ENCODE measurements at regions not wholly inside any gene's neighbourhood (a gene's known extent, or its start where the extent isn't known, plus 50 kb on each side); places are given as distances from the start of the nearest gene placed in this dataset.

- no peaks in the 10 kb centered on the region for H3K27me3 ChIP-seq (ENCODE audit: insufficient read depth, low read depth)
- H3K27ac ChIP-seq = no peak overlapping the region
- H3K9ac ChIP-seq = no peak overlapping the region
- no peak for TF ChIP-seq CTCF (conservative IDR thresholded peaks at IDR 0.05; ENCODE audit: low read depth, low read length)
- no peaks in the 10 kb centered on the region for H3K79me2 ChIP-seq (ENCODE audit: insufficient read depth, low read depth)
- H3K36me3 ChIP-seq (ENCODE audit: insufficient read depth) = no peaks in the 10 kb centered on the region
- H2AFZ ChIP-seq (ENCODE audit: low read depth) = no peak overlapping the region
- no peaks in the 10 kb centered on the region for H3K4me1 ChIP-seq (ENCODE audit: low read depth, poor library complexity, severe bottlenecking)
- no peak overlapping the region for H3K4me3 ChIP-seq (IDR thresholded peaks at IDR 0.05; ENCODE audit: insufficient read depth, low read depth, low read length)
- no peaks in the 10 kb centered on the region for H4K20me1 ChIP-seq (ENCODE audit: insufficient read depth)
- no peak overlapping the region for H3K4me2 ChIP-seq
Measured at GRCh38 chr4:12778706-12779105, 705.4 kb downstream of the RAB28 start.

DNA sequence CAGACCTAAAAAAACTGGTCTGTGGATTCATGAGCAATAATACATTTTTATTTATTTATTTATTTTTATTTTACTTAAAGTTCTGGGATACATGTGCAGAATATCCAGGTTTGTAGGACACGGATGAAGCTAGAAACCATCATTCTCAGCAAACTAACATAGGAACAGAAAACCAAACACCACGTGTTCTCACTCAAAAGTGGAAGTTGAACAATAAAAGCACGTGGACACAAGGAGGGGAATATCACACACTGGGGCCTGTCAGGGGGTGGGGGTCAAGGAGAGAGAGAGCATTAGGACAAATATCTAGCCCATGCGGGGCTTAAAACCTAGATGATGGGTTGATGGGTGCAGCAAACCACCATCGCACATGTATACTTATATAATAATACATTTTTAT, 705.9 kb downstream of the RAB28 start:
- Histone ChIP-seq H2AFZ (ENCODE audit: low read depth) (no peak overlapping the region), H3K4me1 (ENCODE audit: low read depth, poor library complexity, severe bottlenecking) (no peaks in the 10 kb centered on the region)

DNA sequence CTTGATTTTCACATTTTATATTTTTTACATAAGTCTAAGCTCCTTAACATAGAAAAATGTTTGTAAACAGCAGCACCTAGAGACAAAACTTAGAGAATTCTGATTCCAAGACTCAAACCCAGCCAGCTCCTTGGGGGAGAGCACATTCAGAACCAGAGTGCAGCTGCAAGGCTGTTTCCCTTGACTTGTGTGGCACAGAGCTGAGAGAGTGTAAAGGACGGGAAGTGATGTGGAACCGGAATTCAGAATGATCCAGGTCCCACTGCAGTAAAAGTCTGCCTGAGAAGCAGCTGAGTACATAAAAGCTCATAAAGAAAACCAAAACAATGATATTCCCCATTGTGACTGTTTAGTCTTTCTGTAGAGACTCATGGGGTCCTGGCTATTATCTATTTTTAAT, 713.8 kb downstream of the RAB28 start:
- no peak for TF ChIP-seq CTCF (conservative IDR thresholded peaks at IDR 0.05; ENCODE audit: low read depth, low read length)
- H3K9ac ChIP-seq = no peak overlapping the region
- no peaks in the 10 kb centered on the region for H3K79me2 ChIP-seq (ENCODE audit: insufficient read depth, low read depth)
- no peaks in the 10 kb centered on the region for H3K27me3 ChIP-seq (ENCODE audit: insufficient read depth, low read depth)
- H2AFZ ChIP-seq (ENCODE audit: low read depth) = no peak overlapping the region
- no peak overlapping the region for H3K4me2 ChIP-seq
- no peak overlapping the region for H3K4me3 ChIP-seq (IDR thresholded peaks at IDR 0.05; ENCODE audit: insufficient read depth, low read depth, low read length)
- no peak overlapping the region for H3K27ac ChIP-seq
- H3K36me3 ChIP-seq (ENCODE audit: insufficient read depth) = no peaks in the 10 kb centered on the region
- no peaks in the 10 kb centered on the region for H3K4me1 ChIP-seq (ENCODE audit: low read depth, poor library complexity, severe bottlenecking)
- H4K20me1 ChIP-seq (ENCODE audit: insufficient read depth) = no peaks in the 10 kb centered on the region

More for the DNA sequence above, 705.9 kb downstream of the RAB28 start:
- Histone ChIP-seq H3K4me2 (no peak overlapping the region), H3K9ac (no peak overlapping the region), H3K27me3 (ENCODE audit: insufficient read depth, low read depth) (no peaks in the 10 kb centered on the region), H3K36me3 (ENCODE audit: insufficient read depth) (no peaks in the 10 kb centered on the region), H3K27ac (no peak overlapping the region), H3K4me3 (IDR thresholded peaks at IDR 0.05; ENCODE audit: insufficient read depth, low read depth, low read length) (no peak overlapping the region), H4K20me1 (ENCODE audit: insufficient read depth) (no peaks in the 10 kb centered on the region), H3K79me2 (ENCODE audit: insufficient read depth, low read depth) (no peaks in the 10 kb centered on the region)
- no peak for TF ChIP-seq CTCF (conservative IDR thresholded peaks at IDR 0.05; ENCODE audit: low read depth, low read length)

- Histone ChIP-seq H2AFZ (ENCODE audit: low read depth) (peak overlapping the region; percentile 55; the same call in 1 of the 2 replicates), H3K36me3 (ENCODE audit: insufficient read depth) (no peaks in the 10 kb centered on the region), H3K4me2 (peak overlapping the region; percentile 77), H3K27ac (peak overlapping the region; percentile 84), H3K9ac (peak overlapping the region; percentile 85), H3K27me3 (ENCODE audit: insufficient read depth, low read depth) (no peaks in the 10 kb centered on the region), H3K79me2 (ENCODE audit: insufficient read depth, low read depth) (peaks cover 49% of the 10 kb centered on the region), H3K4me1 (ENCODE audit: low read depth, poor library complexity, severe bottlenecking) (peaks cover 42% of the 10 kb centered on the region), H3K4me3 (IDR thresholded peaks at IDR 0.05; ENCODE audit: insufficient read depth, low read depth, low read length) (peak overlapping the region; percentile 49), H4K20me1 (ENCODE audit: insufficient read depth) (no peaks in the 10 kb centered on the region)
- no peak for TF ChIP-seq CTCF (conservative IDR thresholded peaks at IDR 0.05; ENCODE audit: low read depth, low read length)
Measured at GRCh38 chr4:12761694-12762093, 722.4 kb downstream of the RAB28 start.

Measured in KMS-11 (cell line).